ENCODE measurements at regions not wholly inside any gene's neighbourhood (a gene's known extent, or its start where the extent isn't known, plus 50 kb on each side); places are given as distances from the start of the nearest gene placed in this dataset.

- TF ChIP-seq POLR2A (IDR thresholded peaks at IDR 0.05) = no peak
- no peak for TF ChIP-seq CTCF (IDR thresholded peaks at IDR 0.05)
These were observed 455.5 kb upstream of the ADAMTS5 start for GRCh38 chr21:27422435-27422834.
